GM18517 (cell line): ENCODE measurements at regions not wholly inside any gene's neighbourhood (a gene's known extent, or its start where the extent isn't known, plus 50 kb on each side); places are given as distances from the start of the nearest gene placed in this dataset.
"Not testable (repeated sequence)": the region's sequence is repeated elsewhere in the genome, so short reads cannot be mapped to it uniquely, and the experiment has no call there.

ENCODE experiments used
- ATAC-seq: cut with Tn5 transposase; IDR thresholded peaks from one replicate; pipeline ENCODE4 v1.9.1; 2021; ENCODE audit warnings: mild to moderate bottlenecking, moderate library complexity; ENCODE audit not compliant: unreplicated experiment

DNA sequence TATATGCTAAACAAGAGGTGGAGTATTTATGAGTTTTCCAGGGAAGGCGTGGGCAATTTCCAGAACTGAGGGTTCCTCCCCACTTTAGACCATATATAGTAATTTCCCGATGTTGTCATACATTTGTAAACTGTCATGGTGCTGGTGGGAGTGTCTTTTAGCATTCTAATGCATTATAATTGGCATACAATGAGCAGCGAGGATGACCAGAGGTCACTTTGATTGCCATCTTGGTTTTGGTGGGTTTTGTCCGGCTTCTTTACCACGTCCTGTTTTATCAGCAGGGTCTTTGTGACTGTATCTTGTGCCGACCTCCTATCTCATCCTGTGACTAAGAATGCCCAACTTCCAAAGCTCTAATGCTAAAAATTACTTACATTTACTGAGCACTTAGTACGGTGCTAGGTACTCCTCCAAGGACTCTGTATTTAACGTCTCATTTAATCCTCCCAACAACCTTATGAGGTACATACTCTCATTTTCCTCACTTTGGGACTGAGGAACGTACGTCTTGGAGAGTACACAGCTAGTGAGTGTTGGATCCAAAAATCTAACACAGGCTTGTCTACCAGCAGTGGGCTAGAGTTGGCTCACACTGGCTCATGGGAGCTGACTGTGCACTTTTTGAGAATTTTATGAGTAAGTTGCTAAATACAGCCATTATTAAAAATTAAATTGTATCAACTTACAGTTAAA lies 144.8 kb upstream of the NEBL start:
- ATAC-seq: no peak

DNA sequence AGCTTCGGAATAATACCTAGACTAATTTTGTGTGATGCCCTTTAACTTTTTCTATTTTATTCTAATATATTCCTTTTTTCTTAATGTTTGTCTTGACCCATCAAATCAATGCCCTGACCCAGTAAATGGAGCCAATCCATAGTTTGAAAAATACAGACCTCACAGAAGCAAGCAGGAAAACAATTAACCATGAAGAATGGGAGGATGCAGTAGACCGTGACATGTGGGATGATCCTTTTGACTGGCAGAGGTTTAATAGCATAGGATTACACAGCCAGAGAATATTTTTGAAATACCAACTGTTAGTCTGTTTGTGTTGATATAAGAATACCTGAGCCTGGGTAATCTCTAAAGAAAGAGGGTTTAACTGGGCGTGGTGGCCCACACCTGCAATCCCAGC lies 142.6 kb upstream of the NEBL start:
- ATAC-seq: no peak

DNA sequence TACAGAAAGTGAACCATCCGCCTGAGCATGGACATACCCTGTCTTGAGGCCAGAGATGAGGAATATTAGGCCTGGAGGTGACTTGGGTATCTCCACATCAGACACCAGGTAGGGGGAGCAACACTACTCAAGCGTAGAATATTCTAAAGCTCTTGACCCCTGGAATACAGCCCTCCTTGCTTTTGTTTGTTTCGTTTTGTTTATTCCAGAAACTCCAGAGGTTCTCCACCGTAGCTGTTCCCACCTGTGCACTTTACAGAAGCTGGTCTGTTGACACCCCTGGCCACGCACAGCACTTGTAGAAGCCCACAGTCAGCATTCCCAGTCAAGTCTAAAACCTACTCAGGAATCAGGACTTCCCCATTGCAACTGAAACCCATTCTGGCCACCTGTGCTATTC lies 139.6 kb upstream of the NEBL start:
- no peak for ATAC-seq

DNA sequence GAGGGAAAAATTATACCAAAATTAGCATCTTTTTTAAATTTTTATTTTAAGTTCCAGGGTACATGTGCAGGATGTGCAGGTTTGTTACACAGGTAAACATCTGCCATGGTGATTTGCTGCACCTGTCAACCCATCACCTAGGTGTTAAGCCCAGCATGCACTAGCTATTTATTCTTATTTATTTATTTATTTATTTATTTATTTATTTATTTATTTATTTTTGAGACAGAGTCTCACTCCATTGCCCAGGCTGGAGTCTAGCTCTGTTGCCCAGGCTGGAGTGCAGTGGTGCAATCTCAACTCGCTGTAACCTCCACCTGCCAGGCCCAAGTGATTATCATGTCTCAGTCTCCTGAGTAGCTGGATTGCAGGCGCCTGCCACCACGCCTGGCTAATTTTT lies 137.7 kb upstream of the NEBL start:
- ATAC-seq: not testable (repeated sequence)

DNA sequence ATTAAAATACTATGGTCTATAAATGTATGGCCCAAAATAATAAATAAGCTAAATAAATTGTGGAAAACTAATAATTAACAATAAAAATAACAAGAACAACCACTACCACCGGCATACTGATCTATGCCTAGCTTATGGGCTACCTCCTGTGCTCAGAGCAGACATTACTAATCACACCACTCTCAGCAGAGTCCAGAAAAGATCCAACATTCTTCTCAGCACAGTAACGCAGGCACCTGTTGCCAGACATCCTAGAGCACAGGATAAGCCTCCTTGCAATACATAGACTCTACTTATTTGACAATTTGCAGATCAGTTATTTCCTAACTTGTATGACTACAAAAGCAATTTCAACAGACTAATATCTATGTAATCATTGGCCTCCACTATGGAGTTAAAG lies 137.1 kb upstream of the NEBL start:
- ATAC-seq: no peak

DNA sequence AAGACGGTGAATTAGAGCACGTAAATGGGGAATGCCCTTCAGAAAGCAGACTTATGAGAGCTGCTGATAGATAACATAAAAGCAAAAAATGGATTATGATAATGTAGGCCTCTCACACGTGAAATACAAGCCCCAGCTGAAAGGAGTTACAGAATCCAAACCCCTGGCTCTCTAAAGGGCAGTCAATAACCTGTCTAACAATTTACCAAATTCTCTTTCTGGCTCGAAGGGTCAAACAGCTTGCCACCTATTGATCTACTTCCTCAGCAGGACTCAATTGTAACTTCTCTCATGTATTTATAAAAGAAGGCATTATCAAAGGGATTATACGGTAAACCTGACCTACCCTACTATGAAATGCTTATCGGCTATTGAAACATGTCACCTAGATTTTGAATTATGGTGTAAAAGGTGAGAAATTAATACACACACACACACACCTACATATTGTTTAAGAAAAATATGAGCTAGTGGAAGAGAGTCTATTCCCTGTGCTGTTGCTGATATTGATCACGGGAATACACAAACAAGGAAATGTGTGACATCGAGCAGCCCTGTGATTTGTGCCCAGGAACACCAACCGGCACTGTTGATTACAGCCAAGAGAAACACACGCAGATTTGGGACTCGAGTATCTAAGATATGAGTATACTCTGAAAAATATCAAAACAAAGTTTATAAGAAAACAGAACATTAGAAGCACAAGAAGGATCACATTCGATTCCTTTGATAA lies 135.6 kb upstream of the NEBL start:
- ATAC-seq: no peak

DNA sequence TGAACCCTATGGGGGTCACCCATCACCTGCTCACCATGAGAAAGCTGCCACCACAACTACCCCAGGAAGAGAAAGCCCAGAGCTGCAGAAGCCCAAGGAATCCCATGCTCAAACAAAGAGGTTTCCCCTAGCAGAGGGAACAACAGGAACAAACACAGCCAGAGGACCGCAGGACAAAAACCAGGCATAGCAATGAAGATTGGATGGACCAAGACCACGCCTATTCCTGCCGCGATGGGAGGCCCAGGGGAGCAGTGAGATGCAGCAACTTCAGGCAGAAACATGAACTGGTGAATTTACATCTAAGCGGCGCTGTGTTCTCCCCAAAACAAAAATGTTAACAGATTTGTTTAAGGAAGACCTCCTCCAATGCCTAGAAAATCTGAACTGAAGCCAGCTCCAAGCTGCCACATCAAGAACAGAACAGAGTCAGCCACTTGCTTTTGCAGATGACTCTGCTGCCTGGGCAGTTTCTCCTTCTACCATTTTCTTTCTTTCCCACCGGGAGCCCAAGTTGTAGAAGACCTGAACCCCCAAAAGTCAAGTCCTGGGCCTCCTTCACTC lies 134.2 kb upstream of the NEBL start:
- ATAC-seq: no peak

DNA sequence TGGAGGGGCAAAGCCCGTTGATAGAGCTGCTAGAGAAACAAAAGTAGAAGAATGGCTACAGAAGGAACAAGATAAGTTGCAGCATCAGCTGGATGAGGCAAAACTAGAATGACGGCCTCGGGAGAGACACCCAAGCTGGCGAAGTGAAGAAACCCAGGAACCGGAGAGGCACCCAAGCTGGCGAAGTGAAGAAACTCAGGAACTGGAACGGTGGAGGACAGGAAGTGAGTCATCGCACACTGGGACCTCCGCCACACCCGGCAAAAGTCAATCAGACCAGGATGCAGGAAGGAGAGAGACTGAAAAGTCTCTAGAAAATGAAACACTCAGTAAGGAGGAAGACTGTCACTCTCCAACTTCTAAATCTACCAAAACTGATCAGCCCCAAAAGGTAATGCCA lies 133.0 kb upstream of the NEBL start:
- ATAC-seq: no peak

DNA sequence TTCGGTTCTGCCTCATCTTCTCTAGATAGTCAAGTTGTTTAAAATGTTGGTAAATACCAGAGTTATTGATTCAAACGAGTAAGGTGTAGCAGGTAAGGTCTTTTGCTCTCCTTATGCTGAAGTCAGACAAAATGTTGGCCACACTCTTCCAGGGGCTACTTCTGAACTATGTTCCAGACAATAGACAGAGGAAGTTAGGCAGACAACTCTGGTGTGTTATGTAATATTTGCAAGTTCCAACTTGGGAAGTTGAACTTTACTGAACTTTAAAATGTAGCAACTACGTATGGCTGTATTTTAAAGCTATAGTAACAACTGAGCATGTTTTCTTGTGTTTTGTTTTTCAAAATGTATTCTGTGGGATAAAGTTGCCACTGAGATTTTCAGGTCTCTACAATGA lies 125.7 kb upstream of the NEBL start:
- no peak for ATAC-seq

DNA sequence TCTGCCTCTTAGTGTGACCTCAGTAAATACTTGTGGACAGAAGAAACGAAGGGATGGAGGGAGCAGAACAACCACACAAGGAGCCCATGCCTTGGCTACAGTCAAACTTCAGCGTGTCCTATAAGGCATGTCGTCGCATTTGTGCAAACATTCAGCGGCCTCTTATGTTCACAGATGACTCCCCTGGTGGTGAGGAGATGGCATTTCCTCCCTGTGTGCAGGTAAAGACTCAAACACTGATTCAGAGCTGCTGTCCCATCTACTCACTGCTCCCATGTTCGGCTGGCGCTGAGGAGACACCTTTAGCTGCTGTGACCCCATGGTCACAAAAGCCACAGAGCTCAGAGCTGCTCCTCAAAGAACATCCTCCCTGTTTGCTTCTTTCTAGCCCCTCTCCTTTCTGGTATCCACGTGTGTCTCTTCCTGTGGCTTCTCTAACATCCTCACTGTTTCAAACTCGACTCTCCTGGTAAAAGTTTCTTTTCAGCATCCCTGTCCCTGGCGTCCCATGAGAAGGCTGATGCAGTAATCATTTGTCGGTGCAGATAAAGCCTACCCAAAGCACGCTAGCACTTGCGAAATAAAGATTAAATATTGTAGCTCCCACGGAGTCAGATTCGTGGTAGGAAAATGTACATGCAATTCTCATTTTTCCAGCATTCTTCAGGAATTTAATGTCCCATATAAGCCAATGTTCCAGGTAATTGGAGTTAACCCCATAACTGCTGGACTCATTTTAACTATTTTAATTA lies 124.9 kb upstream of the NEBL start:
- no peak for ATAC-seq

DNA sequence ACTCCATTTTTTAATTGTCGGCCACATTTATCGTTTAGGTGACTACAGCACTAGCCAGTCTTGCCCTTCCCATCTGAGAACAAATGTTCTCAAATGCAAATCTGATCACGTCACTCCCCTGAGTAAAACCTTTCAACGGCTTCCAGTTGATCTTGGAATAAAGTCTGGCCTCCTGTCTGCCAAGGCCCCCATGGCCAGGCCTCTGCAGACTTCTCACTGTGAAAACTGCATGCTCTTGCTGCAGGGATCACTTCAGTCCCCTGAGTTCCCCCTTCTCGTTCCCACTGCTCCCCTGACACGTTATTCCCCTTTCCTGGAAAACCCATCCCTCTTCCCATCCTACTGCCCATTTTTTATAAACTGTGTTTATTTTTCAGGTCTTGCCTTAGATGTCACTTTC lies 124.1 kb upstream of the NEBL start:
- no peak for ATAC-seq

DNA sequence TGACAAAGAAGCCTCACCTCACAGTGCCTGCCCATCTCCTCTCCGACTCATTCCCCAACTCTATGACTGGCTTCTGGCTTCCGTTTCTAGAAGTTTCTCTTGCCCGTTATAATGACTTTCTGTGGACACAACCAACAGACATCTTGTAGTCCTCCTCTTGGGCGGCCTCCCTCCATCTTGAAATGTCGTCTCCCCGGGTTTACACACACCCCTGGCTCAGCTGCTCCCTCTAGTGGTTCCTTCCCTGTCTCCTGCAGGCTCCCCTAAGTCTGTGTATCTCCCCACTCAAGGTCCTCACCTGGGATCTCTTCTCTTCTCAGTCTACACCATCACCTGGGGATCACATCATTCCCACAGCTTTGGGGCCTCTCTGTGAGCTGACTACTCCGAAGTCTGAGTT lies 123.4 kb upstream of the NEBL start:
- peak; percentile 89 for ATAC-seq

DNA sequence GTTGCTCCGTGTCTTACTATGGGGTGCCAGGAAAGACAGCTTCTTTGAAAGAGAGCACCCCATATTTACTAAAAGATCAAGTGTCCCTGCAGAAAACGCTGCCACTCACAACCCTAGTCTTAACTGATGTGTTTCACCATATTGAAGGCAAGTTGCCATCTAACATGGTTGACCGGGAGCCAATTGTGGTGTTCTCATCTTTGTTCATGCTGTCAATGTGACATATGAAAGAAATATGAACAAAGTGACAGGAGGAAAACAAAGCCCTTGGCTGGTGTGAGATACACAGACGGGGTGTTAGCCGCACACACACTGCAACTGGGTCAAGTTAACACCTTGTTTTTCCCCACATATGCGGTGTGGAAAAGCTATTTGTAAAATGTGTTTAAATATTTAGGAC lies 122.3 kb upstream of the NEBL start:
- no peak for ATAC-seq

DNA sequence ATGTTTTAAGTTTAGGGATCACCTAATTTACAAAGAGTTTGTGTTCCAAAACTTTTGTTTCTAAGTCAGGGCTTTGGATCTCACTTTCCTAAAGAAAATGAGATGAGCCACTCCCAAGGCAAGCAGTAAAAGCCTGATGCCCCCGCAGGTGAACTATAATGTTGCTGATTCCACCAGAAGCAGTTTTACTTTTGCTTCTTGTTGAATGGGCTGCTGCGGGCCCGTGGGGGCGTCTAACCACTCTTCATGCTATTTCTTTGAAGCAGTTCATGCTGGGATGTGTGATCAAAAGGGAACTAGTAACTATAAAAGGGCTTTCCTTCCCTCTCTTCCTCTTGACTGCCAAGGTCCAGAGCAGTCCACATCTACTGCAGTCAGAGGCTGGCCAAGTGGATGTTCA lies 118.7 kb upstream of the NEBL start:
- ATAC-seq: no peak

DNA sequence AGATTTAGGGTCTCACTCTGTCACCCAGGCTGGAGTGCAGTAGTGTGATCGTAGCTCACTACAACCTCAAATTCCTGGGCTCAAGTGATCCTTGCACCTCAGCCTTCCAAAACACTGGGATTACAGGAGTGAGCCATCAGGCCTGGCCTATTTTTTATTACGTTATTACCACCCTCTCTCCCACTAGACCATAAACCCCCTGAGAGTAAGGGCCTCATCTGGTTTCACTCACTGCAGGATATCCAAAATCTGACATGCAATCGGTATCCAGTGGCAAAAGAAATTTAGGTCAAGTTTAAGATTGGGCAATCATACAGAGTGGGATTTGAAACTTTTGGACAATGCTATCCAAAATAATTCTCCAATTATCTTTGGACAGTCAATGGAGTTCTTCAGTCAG lies 117.0 kb upstream of the NEBL start:
- ATAC-seq: no peak

DNA sequence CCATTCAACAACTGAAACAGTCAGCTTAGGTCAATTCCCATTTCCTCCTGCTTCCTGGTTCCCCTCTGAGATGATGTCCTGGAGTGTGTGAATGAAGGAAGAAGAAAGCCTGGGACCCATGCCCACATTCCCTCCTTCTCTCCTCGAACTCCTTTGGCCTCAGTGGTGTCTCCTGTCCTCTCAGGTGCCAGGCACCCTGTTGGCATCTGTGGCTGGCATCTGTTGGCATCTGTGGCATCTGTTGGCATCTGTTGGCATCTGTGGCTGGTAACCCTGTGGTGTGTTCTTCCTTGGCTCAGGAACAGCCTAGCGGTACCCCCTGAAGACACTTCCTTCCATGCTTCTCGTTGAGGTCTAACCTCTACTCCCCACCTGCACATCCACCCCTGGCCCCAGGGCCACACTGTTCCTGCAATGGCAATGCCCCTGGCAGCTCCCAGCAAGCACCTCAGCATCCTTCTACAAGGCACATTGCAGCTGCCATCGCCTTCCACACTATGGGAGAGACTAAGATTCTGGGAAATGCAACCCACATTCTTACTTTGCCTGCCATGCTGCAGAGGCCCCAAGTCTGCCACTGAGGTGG lies 114.4 kb upstream of the NEBL start:
- ATAC-seq: no peak

DNA sequence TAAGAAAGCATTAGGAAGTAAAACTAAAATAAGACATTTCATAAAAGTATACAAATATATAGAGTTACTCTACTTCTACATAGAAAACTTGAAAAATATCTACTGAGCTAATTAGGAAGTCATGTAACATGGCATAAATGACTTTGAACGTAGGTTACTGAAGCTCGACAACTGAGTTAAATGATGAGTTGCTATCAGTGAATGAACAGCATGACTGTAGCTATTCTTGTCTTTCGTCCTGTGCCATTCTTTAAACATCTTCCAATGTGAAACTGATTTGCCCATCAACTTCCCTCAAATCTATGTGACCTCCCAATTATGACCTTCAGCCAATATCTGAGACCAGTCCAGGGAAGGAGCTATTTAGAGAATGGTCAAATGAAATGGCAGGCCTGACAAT lies 113.5 kb upstream of the NEBL start:
- no peak for ATAC-seq

DNA sequence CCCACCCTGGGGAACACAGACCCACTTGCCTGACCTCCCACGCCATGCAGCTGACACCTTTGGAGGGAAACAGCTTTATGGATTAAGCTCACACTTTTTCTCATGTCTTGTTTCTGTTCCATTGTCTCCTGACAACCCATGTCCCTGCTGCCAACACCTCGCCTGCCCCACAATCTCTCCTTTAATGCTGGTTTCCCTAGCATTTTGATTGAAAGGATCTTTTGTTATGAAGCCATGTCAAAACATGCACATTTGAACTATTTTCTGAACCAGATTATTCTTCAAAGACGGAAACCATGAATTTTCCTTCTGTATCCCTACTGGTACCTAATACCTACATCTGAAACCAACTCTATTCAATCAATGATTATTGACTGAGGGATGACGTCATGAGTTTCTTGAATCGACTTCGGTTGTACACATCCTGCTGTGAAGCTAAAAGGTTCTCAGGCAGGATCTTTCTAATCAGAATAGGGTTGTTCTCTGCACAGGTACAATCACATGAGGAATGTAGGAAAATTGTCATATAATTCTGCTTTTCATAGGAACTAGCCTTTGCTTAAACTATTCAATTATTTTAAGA lies 106.2 kb upstream of the NEBL start:
- no peak for ATAC-seq

DNA sequence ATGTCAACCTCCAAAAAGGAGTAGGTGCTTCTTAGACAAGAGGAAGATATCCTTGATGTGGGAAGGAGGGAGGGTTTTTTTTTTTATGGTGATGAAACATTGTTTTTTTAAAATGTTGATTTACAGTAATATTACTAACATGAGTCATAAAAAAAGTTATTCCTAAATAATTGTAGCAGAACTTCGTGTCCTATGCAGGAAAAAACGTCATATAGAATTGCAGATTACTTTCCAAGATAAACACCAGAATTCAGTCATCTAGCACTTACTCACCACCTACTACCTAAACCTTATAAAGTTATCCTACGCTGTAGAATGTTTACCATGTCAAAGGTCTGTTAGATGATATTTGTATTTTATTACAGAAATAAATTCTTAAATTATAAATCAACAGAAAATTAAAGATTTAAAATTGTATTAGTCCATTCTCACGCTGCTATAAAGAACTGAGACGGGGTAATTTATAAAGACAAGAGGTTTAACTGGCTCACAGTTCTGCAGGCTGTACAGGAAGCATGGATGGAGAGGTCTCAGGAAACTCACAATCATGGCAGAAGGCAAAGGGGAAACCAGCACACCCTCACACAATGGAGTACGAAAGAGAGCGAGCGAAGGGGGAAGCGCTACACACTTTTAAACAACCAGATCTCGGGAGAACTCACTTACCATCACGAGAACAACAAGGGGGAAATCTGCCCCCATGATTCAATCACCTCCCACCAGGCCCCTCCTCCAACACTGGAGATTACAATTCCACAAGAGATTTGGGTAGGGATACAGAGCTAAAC lies 105.2 kb upstream of the NEBL start:
- no peak for ATAC-seq

DNA sequence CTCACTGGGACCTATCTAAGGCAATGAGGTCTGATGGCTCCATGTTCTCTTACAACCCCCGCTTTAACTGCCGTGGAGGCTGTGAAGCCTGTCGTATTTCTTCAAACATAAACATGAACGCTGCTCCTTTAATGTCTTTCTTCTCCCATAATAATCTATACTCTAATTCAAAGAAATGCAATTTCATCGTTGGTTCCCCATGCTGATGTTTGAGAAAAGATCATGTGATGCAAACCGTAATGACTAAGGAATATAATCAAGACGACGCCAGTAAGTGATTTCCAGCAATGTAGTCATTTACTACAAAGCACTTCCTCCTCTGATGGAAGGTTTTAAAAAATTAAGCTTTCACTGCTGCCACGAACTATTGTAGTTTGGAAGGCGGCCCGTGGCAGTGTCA lies 102.6 kb upstream of the NEBL start:
- no peak for ATAC-seq
